Naive thymus-derived CD4-positive, alpha-beta T cell (primary cell): ENCODE measurements at regions not wholly inside any gene's neighbourhood (a gene's known extent, or its start where the extent isn't known, plus 50 kb on each side); places are given as distances from the start of the nearest gene placed in this dataset.

Source experiments
- ATAC-seq: fragments of 150-1000 bp; cut with Tn5 transposase; 2 replicates; pipeline ENCODE4 v1.10.0; 2021; ENCODE audit warnings: mild to moderate bottlenecking, moderate library complexity
- CTCF ChIA-PET: fragments of 350-600 bp; sonication (Branson Sonifier 250); formaldehyde crosslinking; loops from one replicate; lab custom pipeline; 2021; ENCODE audit warnings: antibody characterized with exemption; lab: Charles Lee
- POLR2A ChIA-PET: fragments of 350-600 bp; sonication (Branson Sonifier 250); formaldehyde crosslinking; loops from one replicate; lab custom pipeline; 2021; ENCODE audit warnings: antibody characterized with exemption, inconsistent platforms; lab: Charles Lee
- DNase-seq, 9 donors: peaks; one replicate each; pipeline versions ENCODE4 v3.0.0 to v3.0.0-alpha.2; 2020 to 2022; ENCODE audit warnings: mixed read lengths in 1 of 9
- H3K27ac ChIP-seq: one replicate; pipeline ENCODE4 v1.7.0; 2013; ENCODE audit warnings: mild to moderate bottlenecking, low read depth, low read length, moderate library complexity
- H3K27me3 ChIP-seq, 2 donors: one replicate each; pipeline ENCODE4 v1.7.0; 2013; ENCODE audit warnings: low read length in 2 of 2, mild to moderate bottlenecking in 2 of 2, moderate library complexity in 2 of 2; ENCODE audit not compliant: control insufficient read depth in 2 of 2, insufficient read depth in 2 of 2
- H3K36me3 ChIP-seq, 3 experiments: 1 replicate in 2 of 3; 2 replicates in 1 of 3; pipeline ENCODE4 v1.7.0; 2013; ENCODE audit warnings: low read length in 3 of 3, mild to moderate bottlenecking in 3 of 3, moderate library complexity in 1 of 3; ENCODE audit not compliant: insufficient read depth in 3 of 3, control insufficient read depth in 2 of 3
- H3K4me1 ChIP-seq, 2 donors: one replicate each; pipeline ENCODE4 v1.7.0; 2013; ENCODE audit warnings: low read length in 2 of 2, mild to moderate bottlenecking in 2 of 2, moderate library complexity in 1 of 2; ENCODE audit not compliant: control insufficient read depth in 2 of 2, insufficient read depth in 2 of 2
- H3K4me3 ChIP-seq: 2 replicates; pipeline ENCODE4 v1.7.0; 2013; ENCODE audit warnings: mild to moderate bottlenecking, low read length
- H3K9me3 ChIP-seq, 3 experiments: 1 replicate in 2 of 3; 2 replicates in 1 of 3; pipeline ENCODE4 v1.7.0; 2013; ENCODE audit warnings: low read length in 3 of 3; ENCODE audit not compliant: control insufficient read depth in 2 of 3
- H3K27ac Mint-ChIP-seq, 9 donors: one replicate each; pipeline ENCODE4 v1.8.0; 2020 to 2022; ENCODE audit warnings: mixed read lengths in 9 of 9, mild to moderate bottlenecking in 8 of 9, moderate library complexity in 5 of 9, inconsistent platforms in 2 of 9
- H3K27me3 Mint-ChIP-seq, 5 donors: one replicate each; pipeline ENCODE4 v1.8.0; 2021 to 2022; ENCODE audit warnings: mixed read lengths in 5 of 5, mild to moderate bottlenecking in 1 of 5
- H3K36me3 Mint-ChIP-seq, 5 donors: one replicate each; pipeline ENCODE4 v1.8.0; 2020 to 2022; ENCODE audit warnings: mixed read lengths in 5 of 5, mild to moderate bottlenecking in 3 of 5, inconsistent platforms in 1 of 5
- H3K4me1 Mint-ChIP-seq, 7 donors: one replicate each; pipeline ENCODE4 v1.8.0; 2020 to 2022; ENCODE audit warnings: mixed read lengths in 7 of 7, mild to moderate bottlenecking in 3 of 7, inconsistent platforms in 1 of 7
- H3K4me3 Mint-ChIP-seq, 10 donors: one replicate each; pipeline ENCODE4 v1.8.0; 2020 to 2022; ENCODE audit warnings: mild to moderate bottlenecking in 10 of 10, mixed read lengths in 10 of 10, moderate library complexity in 6 of 10, inconsistent platforms in 2 of 10
- H3K9me3 Mint-ChIP-seq, 11 donors: one replicate each; pipeline ENCODE4 v1.8.0; 2020 to 2022; ENCODE audit warnings: mixed read lengths in 11 of 11, mild to moderate bottlenecking in 4 of 11, inconsistent platforms in 1 of 11, moderate library complexity in 1 of 11
- intact Hi-C, 2 donors: fragments of 100-400 bp; cut with micrococcal nuclease; formaldehyde crosslinking; loops; one replicate each; pipeline ENCODE4 v1.15.1; 2023

GRCh38 chr7:70846208-70846607 is 285.7 kb upstream of the GALNT17 start:
- no peaks in the 10 kb centered on the region for H3K4me1 ChIP-seq
- no peaks in the 10 kb centered on the region for H3K9me3 ChIP-seq
- Mint-ChIP-seq H3K27me3 (no peaks in the 10 kb centered on the region), H3K4me1 (peaks cover 0 to 6% (median 3%) of the 10 kb centered on the region in 7 donors), H3K4me3 (no peak overlapping the region), H3K27ac (no peak overlapping the region), H3K36me3 (peaks cover 0 to 8% (median 0%) of the 10 kb centered on the region in 5 donors), H3K9me3 (peaks cover 10 to 52% (median 28%) of the 10 kb centered on the region in 11 donors)
- no peak overlapping the region for H3K4me3 ChIP-seq
- intact Hi-C loops: no loop called here
- no peak for DNase-seq
- H3K36me3 ChIP-seq: no peaks in the 10 kb centered on the region
- ChIA-PET CTCF (no interaction called here), POLR2A (no interaction called here)
- H3K27ac ChIP-seq: no peak overlapping the region
- H3K27me3 ChIP-seq: no peaks in the 10 kb centered on the region
- ATAC-seq: no peak

- Histone ChIP-seq H3K4me3 (no peak overlapping the region), H3K27me3 (no peaks in the 10 kb centered on the region), H3K4me1 (no peaks in the 10 kb centered on the region), H3K36me3 (no peaks in the 10 kb centered on the region), H3K27ac (no peak overlapping the region), H3K9me3 (no peaks in the 10 kb centered on the region)
- Mint-ChIP-seq H3K27ac (no peak overlapping the region), H3K36me3 (peaks cover 0 to 8% (median 0%) of the 10 kb centered on the region in 5 donors), H3K27me3 (peaks cover 0 to 7% (median 0%) of the 10 kb centered on the region in 5 donors), H3K9me3 (peaks cover 10 to 50% (median 23%) of the 10 kb centered on the region in 11 donors), H3K4me3 (no peak overlapping the region), H3K4me1 (peaks cover 0 to 6% (median 3%) of the 10 kb centered on the region in 7 donors)
- ATAC-seq: no peak
- ChIA-PET CTCF (no interaction called here), POLR2A (no interaction called here)
- no peak for DNase-seq
- intact Hi-C loops: no loop called here
Observed at GRCh38 chr7:70849580-70850235, 282.2 kb upstream of the GALNT17 start.

- H3K27me3 ChIP-seq: no peaks in the 10 kb centered on the region
- H3K4me3 ChIP-seq: no peak overlapping the region
- no peaks in the 10 kb centered on the region for H3K4me1 ChIP-seq
- intact Hi-C loops: no loop called here
- no peaks in the 10 kb centered on the region for H3K9me3 ChIP-seq
- H3K36me3 ChIP-seq: no peaks in the 10 kb centered on the region
- ChIA-PET POLR2A (no interaction called here), CTCF (no interaction called here)
- DNase-seq: no peak
- Mint-ChIP-seq H3K4me1 (no peaks in the 10 kb centered on the region), H3K27ac (no peak overlapping the region), H3K36me3 (no peaks in the 10 kb centered on the region), H3K4me3 (no peak overlapping the region), H3K27me3 (peaks cover 0 to 7% (median 0%) of the 10 kb centered on the region in 5 donors), H3K9me3 (peaks cover 0 to 14% (median 5%) of the 10 kb centered on the region in 11 donors)
- no peak overlapping the region for H3K27ac ChIP-seq
- ATAC-seq: no peak
Observed at GRCh38 chr7:70855373-70855772, 276.6 kb upstream of the GALNT17 start.

- no peak overlapping the region for H3K4me3 Mint-ChIP-seq
- no peak overlapping the region for H3K27ac ChIP-seq
- H3K9me3 Mint-ChIP-seq: peaks cover 0 to 25% (median 8%) of the 10 kb centered on the region in 11 donors
- no peak overlapping the region for H3K4me3 ChIP-seq
- no peaks in the 10 kb centered on the region for H3K36me3 Mint-ChIP-seq
- peak in 6 of 9 donors; percentile 2 to 58 (median 22) for DNase-seq
- ChIA-PET POLR2A (no interaction called here), CTCF (interaction anchor here (0.6 kb wide), 1 partner anchor 814 kb away, joined by 3 read pairs; no protein-coding TSS in a partner anchor)
- no peaks in the 10 kb centered on the region for H3K27me3 ChIP-seq
- peaks cover 0 to 7% (median 0%) of the 10 kb centered on the region in 5 donors for H3K27me3 Mint-ChIP-seq
- no peaks in the 10 kb centered on the region for H3K4me1 Mint-ChIP-seq
- H3K27ac Mint-ChIP-seq: no peak overlapping the region
- intact Hi-C loops: no loop called here
- no peaks in the 10 kb centered on the region for H3K9me3 ChIP-seq
- no peak for ATAC-seq
- H3K4me1 ChIP-seq: no peaks in the 10 kb centered on the region
- no peaks in the 10 kb centered on the region for H3K36me3 ChIP-seq
Observed at GRCh38 chr7:70856901-70857630, 274.9 kb upstream of the GALNT17 start.

- Mint-ChIP-seq H3K4me1 (no peaks in the 10 kb centered on the region), H3K4me3 (no peak overlapping the region), H3K9me3 (peaks cover 0 to 29% (median 10%) of the 10 kb centered on the region in 11 donors), H3K27ac (no peak overlapping the region), H3K36me3 (no peaks in the 10 kb centered on the region), H3K27me3 (peaks cover 0 to 4% (median 0%) of the 10 kb centered on the region in 5 donors)
- ChIA-PET POLR2A (no interaction called here), CTCF (no interaction called here)
- H3K27me3 ChIP-seq: no peaks in the 10 kb centered on the region
- no peak for ATAC-seq
- H3K4me1 ChIP-seq: no peaks in the 10 kb centered on the region
- H3K4me3 ChIP-seq: no peak overlapping the region
- intact Hi-C loops: no loop called here
- no peak overlapping the region for H3K27ac ChIP-seq
- H3K9me3 ChIP-seq: no peaks in the 10 kb centered on the region
- no peak for DNase-seq
- H3K36me3 ChIP-seq: no peaks in the 10 kb centered on the region
Observed at GRCh38 chr7:70857793-70858545, 274.0 kb upstream of the GALNT17 start.

- DNase-seq: no peak
- no peaks in the 10 kb centered on the region for H3K4me1 Mint-ChIP-seq
- no peak overlapping the region for H3K27ac ChIP-seq
- no peak overlapping the region for H3K4me3 ChIP-seq
- no peak overlapping the region for H3K4me3 Mint-ChIP-seq
- H3K36me3 Mint-ChIP-seq: peaks cover 0 to 4% (median 0%) of the 10 kb centered on the region in 5 donors
- H3K27me3 ChIP-seq: no peaks in the 10 kb centered on the region
- H3K36me3 ChIP-seq: no peaks in the 10 kb centered on the region
- no peaks in the 10 kb centered on the region for H3K27me3 Mint-ChIP-seq
- intact Hi-C loops: no loop called here
- H3K4me1 ChIP-seq: no peaks in the 10 kb centered on the region
- no peak overlapping the region for H3K27ac Mint-ChIP-seq
- peaks cover 0 to 35% (median 14%) of the 10 kb centered on the region in 11 donors for H3K9me3 Mint-ChIP-seq
- no peak for ATAC-seq
- CTCF ChIA-PET: no interaction called here
- peaks cover 0 to 8% (median 0%) of the 10 kb centered on the region in 3 experiments for H3K9me3 ChIP-seq
- POLR2A ChIA-PET: no interaction called here
Observed at GRCh38 chr7:70867513-70867912, 264.4 kb upstream of the GALNT17 start.
